GM12865 (cell line): ENCODE measurements at regions not wholly inside any gene's neighbourhood (a gene's known extent, or its start where the extent isn't known, plus 50 kb on each side); places are given as distances from the start of the nearest gene placed in this dataset.

ENCODE experiments used
- DNase-seq: peaks from one replicate; pipeline ENCODE4 v3.0.0; 2010; ENCODE audit warnings: low read depth
- H3K4me3 ChIP-seq: 2 replicates; pipeline ENCODE4 v1.5.1; 2011; ENCODE audit warnings: mild to moderate bottlenecking, low read depth, low read length, control low read depth
- TF ChIP-seq, protein P1 (sequence below): IDR thresholded peaks from 2 replicates; pipeline ENCODE4 v1.5.1; 2011; ENCODE audit warnings: low read length, control low read depth, low read depth, inconsistent platforms; ENCODE audit not compliant: insufficient read depth; ENCODE audit errors: missing control alignments

DNA sequence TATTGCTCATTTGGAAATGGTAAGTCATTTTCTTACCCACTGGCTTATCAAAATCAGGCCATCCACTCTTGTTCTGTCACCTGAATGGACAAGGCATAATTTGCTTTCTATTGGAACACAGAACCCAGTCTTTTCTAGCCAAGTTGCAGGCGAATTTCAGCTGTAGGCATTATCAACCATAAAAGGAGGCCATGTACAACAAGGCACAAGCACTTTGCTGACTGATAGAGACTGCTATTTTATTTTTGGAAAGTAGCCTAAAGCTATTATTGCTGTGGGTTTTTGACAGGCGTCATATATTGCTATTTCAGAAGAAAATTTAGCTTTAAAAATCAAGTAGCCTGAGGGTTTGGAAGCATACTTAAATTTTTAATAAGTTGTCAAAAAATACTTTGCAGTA, 344.2 kb downstream of the HDGFL1 start:
- no peak for DNase-seq
- TF ChIP-seq, protein P1, sequence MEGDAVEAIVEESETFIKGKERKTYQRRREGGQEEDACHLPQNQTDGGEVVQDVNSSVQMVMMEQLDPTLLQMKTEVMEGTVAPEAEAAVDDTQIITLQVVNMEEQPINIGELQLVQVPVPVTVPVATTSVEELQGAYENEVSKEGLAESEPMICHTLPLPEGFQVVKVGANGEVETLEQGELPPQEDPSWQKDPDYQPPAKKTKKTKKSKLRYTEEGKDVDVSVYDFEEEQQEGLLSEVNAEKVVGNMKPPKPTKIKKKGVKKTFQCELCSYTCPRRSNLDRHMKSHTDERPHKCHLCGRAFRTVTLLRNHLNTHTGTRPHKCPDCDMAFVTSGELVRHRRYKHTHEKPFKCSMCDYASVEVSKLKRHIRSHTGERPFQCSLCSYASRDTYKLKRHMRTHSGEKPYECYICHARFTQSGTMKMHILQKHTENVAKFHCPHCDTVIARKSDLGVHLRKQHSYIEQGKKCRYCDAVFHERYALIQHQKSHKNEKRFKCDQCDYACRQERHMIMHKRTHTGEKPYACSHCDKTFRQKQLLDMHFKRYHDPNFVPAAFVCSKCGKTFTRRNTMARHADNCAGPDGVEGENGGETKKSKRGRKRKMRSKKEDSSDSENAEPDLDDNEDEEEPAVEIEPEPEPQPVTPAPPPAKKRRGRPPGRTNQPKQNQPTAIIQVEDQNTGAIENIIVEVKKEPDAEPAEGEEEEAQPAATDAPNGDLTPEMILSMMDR: no peak
- no peak overlapping the region for H3K4me3 ChIP-seq

DNA sequence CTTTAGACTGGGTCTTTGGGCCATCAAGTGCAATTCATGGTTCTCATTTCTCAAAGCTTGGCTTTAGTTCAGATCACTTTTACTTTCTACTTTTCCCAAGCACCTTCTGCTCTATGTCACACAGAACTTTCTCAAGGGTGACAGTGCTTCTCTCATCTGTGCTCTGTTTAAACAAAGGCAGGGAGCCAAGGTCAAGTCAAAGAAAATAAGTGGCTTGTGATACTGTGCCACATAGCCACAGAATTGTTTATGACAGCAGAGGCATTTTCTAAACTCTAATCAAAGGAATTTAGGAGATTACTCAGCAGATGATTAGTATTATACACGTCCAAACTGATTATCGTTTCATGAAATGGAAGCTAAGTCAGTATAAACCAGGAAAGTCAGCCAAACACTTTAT, 348.0 kb downstream of the HDGFL1 start:
- DNase-seq: no peak
- TF ChIP-seq, protein P1: no peak
- no peak overlapping the region for H3K4me3 ChIP-seq

DNA sequence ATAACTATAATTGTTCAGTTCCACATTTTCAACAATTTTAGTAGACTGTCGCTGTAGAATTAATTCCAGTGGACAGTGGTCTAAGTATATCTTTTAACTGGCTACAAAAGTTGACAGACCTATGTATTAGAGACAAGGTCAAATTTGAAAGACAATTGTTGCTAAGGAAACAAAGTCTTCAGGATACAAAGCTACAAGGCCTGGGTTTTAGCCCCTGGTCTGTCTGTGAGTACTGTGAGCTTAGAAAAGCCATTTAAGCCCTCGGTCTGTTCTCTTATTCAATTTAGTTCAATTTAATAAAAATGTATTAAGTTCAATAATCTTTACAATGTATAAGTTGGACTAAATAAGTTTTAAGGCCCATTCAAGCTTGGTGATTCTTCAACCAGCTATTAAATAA, 352.5 kb downstream of the HDGFL1 start:
- DNase-seq: no peak
- TF ChIP-seq, protein P1: no peak

DNA sequence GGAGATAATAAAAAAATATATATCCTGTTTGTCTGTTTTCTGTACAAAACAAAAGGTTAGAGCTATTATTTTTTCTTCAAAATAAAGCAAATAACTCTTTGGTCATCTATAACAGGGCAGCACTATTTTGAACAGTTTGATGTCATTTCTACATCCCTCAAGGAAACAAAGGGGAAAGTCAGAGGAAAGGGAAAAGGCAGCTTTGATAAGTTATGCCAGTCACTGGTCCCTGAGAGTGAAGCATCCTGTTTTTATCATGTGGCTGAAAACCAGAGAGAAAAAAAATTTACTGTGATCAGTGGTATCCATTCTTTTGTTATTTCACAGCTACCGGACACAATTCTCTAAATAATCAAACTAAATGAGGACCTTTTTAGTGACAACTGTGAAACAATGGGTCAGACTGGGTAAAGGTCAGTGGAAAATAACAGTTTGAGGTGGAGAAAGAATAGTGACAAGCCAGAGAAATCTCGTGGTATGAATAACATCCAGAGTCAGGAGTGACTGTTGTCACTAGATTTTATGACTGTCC, 356.0 kb downstream of the HDGFL1 start:
- no peak overlapping the region for H3K4me3 ChIP-seq
- DNase-seq: no peak
- TF ChIP-seq, protein P1: no peak

More for the DNA sequence above, 352.5 kb downstream of the HDGFL1 start:
- no peak overlapping the region for H3K4me3 ChIP-seq

DNA sequence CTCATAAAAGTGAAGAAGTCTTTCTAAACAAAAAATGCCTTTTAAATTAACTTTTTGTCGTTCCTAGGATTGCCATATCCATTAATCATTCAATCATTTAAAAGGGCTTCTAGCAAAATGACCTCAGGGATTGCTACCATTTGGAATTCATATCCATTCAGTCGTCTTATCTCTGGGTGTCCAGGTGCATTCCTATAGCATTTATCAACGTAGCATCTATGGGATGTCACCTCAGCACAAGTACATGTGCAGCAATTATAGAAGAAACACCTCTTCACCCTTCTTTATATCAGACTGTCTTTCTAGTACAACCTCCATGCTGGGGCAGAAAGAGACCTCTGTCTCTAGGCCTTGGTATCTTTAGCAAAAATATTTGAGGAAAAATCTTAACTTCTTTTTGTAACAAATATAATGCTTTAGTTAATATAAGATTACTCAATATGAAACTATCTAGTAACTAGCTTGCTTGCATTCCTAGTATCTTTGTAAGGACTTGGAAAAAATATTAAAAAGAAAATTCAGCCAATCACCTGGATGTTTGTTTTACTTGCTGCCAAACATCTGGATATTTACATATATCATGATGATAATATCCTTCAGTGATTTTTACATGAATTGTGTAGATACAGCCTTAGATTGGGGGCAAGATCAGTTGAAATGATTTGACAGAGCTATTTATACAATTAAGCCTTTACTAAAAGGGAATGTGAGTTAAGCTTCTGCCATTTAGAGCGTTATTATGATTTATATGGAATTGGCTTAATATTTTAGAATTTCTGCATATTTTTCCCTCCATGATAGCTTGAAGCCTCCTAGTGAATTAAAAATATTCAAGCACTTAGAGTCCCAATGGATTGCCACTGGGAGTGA, 356.8 kb downstream of the HDGFL1 start:
- H3K4me3 ChIP-seq: no peak overlapping the region
- DNase-seq: no peak
- TF ChIP-seq, protein P1: no peak

DNA sequence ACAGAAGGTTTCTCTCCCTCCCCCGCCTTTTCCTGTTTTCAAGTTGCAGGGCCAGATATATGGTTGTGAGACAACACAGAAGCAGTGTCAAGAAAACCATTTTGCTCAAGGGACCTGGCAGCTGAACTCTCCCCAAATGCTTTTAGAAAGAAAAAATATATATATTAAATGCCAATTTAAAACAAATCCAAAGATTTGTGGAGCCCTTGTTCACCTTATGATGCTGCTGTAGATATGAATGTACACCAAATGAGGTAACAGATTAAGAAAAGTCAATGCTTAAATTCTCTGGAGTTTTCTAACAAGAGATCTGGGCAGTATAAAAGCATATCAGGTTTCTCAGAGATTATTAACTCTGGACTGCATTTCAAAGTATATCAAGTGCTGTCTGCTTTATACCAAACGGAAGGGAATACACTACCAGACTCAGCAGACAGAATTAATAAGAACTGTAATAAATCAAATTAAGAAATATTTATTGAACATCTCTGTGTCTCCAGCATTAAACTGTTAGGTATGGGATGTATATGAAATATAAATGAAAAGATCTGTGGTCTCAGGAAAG, 357.5 kb downstream of the HDGFL1 start:
- DNase-seq: no peak
- no peak overlapping the region for H3K4me3 ChIP-seq
- TF ChIP-seq, protein P1: no peak
